Glomerular visceral epithelial cell (primary cell): ENCODE measurements at regions not wholly inside any gene's neighbourhood (a gene's known extent, or its start where the extent isn't known, plus 50 kb on each side); places are given as distances from the start of the nearest gene placed in this dataset.

Source experiments
- DNase-seq: peaks from one replicate; pipeline ENCODE4 v3.0.0-alpha.2; 2016; ENCODE audit errors: extremely low spot score

DNA sequence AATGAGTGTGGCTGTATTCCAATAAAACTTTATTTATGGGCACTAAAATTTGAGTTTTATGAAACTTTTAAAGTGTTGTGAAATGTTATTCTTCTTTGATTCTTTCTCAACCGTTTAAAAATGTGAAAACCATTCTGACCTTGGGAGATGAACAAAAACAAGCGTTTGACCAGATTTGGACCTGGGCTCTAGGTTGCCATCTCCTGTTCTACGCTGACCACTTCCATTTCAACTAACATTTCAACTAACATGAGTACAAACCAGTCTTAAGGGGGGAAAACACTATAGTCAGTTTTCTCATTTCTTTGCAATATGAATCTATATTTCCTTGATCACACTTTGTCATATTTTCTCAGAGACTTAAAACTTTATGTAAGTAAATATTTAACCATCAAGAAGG is 118.4 kb upstream of the IRX5 start:
- no peak for DNase-seq

DNA sequence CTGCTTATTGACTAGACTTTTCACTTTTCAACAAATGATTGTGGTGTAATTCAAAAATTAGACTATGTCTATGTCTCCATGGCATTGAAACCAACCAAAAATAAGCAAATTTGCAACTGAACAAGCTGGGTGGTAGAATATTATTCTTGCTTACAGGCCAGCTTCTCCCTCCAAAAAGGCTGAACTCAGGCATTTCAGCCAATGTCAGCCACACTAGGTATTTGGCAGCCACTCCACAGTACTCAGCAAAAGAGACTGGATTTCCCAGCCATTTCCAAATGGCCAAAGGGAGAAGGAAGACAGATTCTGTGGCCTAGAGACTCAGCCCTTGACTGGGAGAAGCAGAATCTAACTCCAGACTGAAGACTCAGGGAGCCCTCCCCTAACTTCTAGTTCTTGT is 121.8 kb upstream of the IRX5 start:
- no peak for DNase-seq

DNA sequence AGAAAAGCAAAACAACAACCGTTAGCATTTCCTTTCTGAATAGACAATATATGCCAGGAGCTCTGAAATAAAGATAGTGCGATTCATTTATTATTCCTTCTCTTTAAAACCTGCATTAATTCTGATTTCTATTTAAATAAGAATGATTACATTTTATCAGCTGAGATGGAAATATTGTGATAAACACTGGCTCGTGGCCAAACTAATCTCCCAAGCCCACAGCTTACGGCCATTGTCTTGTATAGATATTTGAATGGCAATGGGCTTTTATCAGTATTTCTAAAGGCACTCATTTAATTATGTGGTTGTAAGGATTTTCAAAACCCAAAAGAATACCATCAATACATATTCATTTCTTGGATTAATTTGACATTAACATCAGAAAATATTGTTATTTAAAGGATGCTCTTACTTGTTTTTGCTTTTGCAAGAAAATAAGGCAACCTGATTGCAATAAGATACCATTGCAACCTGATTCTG is 123.7 kb upstream of the IRX5 start:
- no peak for DNase-seq

DNA sequence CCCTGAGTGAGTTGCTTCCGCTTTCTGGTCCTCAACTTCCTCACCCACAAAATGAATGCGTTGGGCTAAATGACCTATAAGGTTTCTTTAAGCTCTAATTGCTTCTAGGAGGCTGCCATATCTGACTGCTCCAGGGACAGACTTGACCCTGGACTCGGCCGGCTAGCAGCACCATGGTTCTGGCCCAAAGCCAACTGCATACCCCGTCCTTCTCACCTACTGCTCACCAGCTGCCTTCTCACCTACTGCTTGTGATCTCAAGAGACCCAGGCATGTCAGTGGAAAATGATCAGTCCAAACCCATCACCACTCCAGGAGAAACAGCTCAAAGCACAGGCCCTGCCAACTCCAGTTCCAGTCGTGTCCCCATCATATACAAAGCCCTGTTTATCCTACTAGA is 124.3 kb upstream of the IRX5 start:
- no peak for DNase-seq

DNA sequence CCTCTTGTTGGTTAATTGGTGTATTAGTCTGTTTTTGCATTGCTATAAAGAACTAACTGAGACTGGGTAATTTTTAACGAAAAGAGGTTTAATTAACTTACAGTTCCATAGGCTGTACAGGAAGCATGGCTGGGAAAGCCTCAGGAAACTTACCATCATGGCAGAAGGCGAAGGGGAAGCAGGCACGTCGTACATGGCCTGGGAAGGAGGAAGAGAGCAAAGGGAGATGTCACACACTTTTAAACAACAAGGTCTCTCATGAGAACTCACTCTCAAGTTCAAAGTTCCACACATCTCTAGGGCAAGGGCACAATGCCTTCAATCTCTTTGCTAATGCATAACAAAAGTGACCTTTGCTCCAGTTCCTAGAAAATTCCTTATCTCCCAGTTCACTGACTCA is 125.0 kb upstream of the IRX5 start:
- no peak for DNase-seq

DNA sequence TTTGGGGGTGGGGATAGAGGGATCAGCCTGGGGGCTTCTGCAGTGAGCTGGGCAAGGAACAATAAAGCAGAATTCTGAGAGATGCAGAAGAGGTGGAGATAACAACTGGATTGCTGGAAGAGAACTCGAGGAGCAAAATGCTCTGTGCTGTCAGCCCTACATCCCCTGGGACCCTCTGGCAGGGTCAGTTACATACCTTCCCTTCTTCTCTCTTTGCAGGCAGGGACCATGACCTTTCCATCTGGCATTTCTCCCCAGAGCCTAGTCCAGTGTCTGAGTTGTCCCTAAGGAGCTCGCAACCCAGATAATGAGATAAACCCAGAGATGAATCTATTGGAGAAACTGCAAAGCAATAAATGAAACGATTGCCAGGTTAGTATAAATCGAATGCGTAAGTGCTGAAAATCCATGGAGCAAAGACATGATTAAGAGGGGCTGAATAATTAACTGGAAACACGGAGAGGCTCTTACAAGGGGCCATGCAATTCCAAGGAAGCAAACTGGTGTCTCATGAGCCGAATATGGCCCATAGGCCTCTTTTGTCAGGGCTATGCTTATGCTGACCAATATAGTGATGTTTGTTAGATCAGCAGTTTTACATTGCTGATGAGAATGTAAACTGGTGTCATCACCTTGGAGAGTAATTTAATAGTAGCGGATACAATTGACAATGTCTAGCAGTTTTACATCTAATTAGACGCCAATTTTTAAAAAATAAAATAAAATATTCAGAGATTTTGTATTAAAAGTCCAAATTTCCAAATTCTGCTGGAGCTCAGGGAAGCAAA is 129.4 kb upstream of the IRX5 start:
- no peak for DNase-seq

DNA sequence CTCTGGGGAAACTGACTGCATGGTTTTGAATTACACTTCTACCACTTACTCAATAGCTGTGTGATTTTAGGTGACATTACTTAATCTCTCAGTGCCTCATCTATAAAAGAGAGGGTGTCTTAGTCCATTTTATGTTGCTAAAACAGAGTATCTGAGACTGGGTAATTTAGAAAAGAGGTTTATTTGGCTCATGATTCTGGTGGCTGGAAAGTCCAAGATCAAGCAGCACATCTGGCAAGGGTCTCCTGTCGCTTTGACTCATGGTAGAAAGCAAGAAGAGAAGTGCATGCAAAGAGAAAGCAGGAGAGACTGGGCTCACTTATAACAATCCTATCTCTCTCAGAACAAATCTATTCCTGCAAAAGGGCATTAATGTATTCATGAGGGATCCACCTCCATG is 132.4 kb upstream of the IRX5 start:
- DNase-seq: no peak

DNA sequence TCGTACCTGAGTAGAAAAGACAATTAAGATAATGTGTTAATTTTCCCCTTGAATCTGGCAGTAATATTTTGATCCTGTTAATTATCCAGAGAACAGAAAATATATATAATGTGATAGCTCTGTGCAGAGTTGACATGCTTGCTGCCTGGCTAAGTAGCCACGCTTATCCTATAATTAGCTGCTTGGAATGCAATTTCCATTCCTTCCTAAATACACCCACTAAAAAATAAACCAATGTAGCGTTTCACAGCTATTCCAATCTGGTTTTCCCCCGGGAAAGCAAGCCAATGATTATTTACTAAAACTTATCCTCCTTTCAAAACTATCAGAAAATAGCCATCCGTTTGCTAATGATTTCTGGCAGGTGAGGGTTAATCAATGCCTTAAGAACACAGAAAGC is 134.5 kb upstream of the IRX5 start:
- no peak for DNase-seq

DNA sequence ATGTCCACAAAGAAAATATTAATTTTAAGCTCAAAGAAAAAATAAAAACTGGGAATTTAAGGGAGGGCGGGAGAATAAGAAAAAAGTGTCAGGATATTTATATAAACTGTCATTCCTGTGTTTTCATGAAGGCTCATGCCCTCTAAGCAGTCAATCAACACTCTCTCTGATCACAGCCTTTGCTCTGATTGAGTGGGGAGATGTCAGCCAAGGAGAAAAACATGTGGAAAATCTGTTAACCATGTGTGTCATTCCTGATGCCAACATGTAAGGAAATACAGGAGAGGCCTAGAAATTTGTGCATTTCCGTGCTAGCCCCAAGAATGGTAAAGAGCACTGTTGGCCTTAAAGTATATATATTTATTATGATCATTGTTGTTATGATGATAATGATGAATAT is 137.9 kb upstream of the IRX5 start:
- no peak for DNase-seq

DNA sequence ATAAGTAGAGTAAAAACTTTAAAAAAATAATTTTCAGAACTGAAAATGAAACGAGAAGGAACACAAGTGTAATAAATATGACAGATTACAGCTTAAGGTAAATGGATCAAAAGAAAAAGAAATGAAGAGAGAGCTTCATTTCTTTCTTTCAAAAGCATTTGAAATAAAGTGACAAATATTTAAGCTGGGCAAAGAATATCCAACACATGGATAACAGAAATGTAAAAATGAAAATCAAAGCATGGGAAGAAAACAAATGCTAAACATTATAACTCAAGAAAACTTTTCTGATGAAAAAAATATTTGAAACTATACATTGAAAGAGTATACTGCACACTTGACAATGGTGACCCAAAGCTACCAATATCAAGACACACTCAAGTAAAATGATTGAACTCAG is 143.6 kb upstream of the IRX5 start:
- no peak for DNase-seq

DNA sequence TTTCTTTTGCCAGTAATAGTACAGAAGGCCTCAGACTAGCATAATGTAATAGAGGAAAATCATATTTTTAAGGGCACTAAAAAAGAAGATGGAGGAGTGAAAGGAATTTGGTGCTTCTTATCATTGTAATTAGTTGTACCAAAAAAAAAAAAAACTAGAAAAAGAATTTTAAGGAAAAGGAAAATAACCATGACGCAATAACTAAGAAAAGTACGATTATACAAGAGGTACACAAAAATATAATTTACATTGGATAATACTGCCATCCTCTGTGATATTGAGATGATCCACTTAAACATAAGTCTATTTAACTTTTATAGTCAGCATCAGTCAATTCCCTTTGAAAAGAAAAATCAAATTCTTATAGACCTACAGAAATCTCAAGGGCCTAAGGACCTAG is 146.7 kb upstream of the IRX5 start:
- no peak for DNase-seq

DNA sequence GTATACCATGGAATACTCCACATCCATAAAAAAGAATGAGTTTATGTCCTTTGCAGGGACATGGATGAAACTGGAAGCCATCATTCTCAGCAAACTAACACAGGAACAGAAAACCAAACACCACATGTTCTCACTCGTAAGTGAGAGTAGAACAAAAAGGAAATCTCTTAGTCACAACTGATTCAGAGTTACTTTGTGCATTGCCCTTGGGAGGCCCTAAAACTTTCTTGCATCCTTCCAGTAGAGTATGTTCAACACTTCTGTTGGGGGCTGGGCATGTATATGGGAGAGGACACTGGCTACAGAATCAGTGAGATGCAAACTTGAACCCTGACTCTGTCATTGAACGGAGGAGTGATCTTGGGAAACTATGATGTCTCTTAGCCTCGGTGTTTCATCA is 147.4 kb upstream of the IRX5 start:
- DNase-seq: no peak

DNA sequence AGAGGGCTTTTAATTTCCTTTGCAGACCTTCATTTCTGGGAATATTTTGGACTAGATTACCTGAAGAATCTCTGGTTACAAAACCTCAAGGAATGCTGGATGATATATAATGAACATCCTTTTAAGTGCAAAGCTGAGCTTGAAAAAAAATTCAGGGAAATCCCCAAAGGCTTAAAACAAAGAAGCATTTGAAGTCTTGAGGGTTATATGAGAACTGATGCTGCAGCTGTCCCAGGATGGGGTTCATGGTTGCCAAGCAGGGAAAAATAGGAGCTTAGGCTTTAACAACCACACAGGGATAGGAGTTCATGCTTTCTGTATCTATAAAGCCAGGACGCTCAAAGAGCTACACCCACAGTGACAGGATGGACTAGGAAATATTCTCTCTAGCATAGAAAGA is 150.4 kb upstream of the IRX5 start:
- DNase-seq: no peak

DNA sequence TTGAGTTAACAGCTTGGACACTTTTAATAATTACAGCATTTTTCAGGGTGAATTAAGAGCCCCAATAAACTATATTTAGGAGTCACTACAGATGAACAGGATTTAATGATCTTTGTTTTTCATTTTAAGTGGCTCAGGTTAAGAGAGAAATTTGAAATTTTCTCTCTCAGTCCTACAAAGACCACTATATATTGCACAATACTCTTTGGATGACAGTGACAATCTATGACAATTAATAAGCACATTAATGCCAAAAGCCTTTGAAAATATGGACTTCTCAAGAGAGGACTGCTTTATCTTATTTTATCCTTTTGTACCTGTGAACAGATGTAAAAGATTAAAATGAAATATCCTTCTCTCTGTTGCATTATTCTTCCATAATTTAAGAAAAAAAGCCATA is 151.1 kb upstream of the IRX5 start:
- no peak for DNase-seq

DNA sequence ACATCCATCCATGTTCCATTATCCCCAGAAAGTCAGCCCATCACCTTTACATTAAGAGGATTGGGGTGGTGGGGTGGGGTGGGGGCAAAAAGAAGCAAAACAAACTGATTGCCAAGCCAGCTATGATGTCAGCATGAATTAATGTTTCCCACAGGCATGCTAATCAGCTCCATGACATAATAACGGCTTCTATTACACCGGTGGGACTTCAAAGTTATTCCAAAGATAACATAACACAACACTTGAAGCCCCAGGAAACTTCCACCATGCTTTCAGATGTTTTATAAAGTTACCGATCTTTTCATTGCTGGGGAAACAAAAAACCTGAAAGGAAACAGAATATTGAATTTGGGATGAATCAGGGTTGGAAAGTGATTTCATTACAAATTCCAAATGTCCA is 155.9 kb upstream of the IRX5 start:
- DNase-seq: no peak

DNA sequence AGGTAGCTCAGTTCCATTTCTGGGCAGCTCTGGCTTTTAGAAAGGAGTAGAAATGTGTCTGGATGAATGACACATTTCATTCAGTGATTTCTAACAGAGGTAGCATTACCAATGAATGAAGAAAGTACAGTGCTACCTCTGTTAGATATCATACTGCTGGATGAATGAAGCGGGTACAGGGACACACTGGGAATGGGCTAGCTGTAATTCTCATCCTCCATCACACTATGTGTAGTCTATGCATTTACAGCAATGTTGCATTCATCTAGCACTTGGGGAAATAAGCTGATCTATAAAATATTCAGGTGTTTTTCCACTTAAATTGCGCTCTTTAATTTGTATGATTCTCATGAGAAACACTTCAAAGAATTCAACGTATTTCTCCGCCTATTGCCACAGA is 158.3 kb upstream of the IRX5 start:
- DNase-seq: no peak

DNA sequence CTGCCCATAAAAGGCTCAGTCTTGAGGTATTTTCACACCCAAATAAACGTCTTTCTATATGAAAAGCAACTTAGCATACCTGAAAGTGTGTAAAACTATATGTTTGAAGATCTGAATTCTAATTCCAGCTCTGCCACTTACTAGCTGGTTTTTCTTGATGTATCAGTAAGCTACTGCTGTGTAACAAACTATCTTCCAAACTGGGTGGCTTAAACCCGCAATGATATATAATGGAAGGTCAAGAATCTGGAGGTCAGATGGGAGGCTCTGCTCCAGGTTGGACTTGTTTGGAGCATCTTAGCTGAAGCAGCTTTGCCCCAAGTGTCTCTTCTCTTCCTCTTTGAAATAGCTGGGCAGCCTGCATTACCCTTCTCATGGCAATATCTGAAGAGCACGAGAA is 164.3 kb upstream of the IRX5 start:
- DNase-seq: no peak

DNA sequence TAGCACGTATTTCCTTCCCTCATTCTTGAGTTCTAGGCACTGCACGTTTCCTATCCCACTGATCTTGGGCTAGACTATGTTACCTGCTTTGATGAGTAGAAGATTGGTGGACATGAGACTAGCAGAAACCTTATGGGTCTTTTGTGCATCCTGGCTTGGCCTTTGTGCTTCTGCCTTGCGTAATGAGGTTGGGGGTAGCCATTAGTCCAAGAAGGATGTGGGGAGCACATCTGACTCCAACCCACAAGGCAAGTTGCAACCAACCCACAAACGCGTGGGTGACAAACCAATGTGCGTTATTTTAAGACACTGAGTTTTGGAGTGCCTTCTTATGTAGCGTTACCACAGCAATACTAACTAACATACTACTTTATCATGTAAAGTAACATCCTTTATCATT is 180.4 kb upstream of the IRX5 start:
- no peak for DNase-seq

DNA sequence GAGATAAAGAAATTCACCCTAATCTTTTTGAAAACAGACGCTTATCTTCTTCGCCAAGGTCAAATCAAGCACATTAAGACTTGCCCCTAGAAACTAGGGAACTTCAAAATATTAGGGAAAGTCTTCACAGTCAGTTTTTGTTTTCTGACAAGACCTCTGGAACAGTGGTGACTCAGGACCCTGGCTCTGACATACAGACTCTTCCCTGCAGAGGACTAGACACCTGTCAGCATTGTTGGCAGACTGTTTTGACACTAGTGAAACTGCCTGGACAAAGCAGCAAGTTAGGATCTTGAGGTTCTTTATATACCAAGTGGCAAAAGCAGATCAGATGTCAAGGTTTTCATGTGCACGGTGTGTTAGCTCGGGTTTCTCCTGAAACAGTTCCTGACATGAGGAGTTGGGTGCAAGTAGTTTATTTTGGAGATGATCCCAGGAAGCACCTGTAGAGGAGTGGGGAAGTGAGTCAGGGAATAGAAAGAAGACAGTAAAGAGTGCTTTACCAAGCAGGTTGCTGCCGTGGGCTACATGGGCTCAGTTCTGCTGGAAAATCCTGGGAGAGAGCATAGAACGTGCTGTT is 182.0 kb upstream of the IRX5 start:
- no peak for DNase-seq

DNA sequence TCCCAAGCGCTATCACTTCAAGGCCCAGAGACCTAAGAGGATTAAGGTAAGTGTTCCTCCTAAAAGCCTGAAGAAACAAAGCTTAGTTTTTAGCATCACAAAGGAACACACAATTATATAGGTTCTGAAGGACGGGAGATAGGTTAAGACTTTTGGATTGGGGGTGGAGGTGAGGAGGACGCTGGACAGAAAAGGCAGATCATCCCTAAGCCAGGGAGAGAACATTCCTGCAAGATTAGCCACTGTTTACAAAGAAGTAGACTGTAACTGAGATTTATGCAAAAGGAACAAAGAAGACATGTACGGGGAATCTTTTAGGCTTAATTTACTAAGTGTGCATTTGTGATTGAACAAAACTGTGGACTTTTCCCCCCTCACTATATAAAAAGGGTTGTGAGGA is 184.1 kb upstream of the IRX5 start:
- no peak for DNase-seq

DNA sequence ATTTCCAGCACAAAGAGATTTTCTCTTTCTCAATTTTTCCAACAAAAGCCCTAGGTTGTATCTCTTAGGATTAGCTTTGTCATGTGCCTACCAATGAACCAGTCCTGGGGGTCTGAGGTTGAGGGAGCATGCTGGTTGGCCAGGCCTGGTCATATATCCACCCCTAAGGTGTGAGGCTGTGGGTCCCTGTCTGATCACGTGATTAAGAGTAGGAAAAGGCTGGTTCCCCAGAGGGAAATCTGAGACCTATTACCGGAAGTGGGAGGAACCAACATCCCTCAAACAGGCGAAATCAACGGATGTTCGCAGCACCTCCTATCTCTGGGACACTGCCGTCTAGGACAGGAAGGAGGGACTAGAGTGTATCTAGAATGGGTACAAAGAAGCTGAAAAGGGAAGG is 185.7 kb upstream of the IRX5 start:
- no peak for DNase-seq

DNA sequence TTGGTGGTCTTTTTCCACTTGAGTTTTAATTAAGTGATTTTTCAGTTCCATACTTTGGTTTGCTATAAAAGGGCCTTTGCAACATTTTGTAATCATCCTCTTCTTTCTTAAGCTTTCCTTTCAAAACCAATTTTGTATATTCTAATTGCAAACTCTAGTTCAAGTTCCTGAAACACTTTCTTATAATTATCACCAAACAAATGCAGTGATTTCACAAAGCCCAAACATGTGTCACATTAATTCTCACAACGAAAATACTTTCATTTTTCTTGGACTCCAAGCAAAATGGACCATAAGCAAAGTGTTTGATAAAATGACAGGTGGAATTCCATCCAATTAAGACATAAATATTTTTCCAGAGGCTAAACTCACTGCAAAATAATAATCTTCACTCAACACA is 188.2 kb upstream of the IRX5 start:
- DNase-seq: no peak

DNA sequence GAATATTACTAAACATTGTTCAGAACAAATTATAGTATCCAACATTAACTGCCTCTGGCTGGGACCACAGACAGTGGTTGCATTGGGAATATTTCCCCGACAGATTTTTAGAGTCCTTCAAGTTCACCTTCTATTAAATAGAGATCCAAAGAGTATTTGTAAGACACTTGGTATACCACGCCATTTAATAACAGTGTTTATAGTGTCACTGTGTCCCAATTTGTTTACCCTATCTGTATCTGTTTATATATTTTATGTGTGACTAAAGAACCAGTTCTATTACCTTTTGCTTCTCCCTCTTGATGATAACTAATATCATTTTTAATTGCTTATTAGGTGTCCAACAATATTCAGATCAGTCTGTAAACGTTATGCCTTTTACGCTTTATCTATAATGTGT is 191.3 kb upstream of the IRX5 start:
- no peak for DNase-seq

DNA sequence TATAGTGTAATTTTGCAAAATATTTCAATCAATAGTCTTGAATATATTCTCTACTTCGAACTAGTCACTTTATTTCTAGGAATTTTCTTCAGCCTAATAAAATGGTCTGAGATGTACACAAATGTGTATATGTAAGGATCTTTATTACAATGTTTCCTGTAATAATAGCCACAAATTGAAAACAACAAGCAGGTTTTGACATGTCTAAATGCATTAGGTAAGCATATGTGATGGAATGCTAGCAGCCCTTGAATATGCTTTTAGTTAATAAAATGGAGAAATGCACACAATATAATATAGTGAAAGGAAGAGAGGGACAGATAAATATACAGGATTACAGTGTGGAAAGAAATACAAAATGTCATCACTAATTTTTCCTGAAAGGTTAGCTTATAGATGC is 196.5 kb upstream of the IRX5 start:
- DNase-seq: no peak
